K562 (cell line): ENCODE measurements at regions not wholly inside any gene's neighbourhood (a gene's known extent, or its start where the extent isn't known, plus 50 kb on each side); places are given as distances from the start of the nearest gene placed in this dataset.

Experiments used
- ATAC-seq: fragments of 200-7000 bp; cut with Tn5 transposase; 3 replicates; pipeline ENCODE4 v1.9.1; 2020; ENCODE audit warnings: moderate library complexity
- BruUV-seq: library from RNA; stranded (reverse); fragments of 400-500 nt; replicated peaks from 2 replicates; lab custom pipeline; 2021; lab: Mats Ljungman, UMichigan
- CTCF ChIA-PET: fragments of 300-600 bp; formaldehyde crosslinking; extraction: SDS; loops from one replicate; lab custom pipeline; 2021; ENCODE audit warnings: low intra/inter-chr PET ratio; lab: Yijun Ruan, JAX
- POLR2A ChIA-PET: fragments of 300-600, 350-650 bp; sonication (Branson Sonifier 250); formaldehyde crosslinking; extraction: SDS; loops from one replicate; lab custom pipeline; 2021; ENCODE audit warnings: antibody characterized with exemption, inconsistent platforms; lab: Yijun Ruan, JAX
- DNase-seq, 4 experiments: peaks; one replicate each; pipeline versions ENCODE4 v3.0.0 to v3.0.0-alpha.2; 2011 to 2018; ENCODE audit warnings: low spot score in 3 of 4, mixed read lengths in 3 of 4; ENCODE audit errors: extremely low read depth in 1 of 4
- FAIRE-seq: peaks from 2 replicates; lab custom pipeline; 2011; peaks lifted over from hg19 to GRCh38; lab: Jason Lieb, UNC
- H2AFZ ChIP-seq: 2 replicates; pipeline ENCODE4 v1.6.0; 2011; ENCODE audit warnings: low read depth, low read length, control low read depth, inconsistent platforms
- H3K27ac ChIP-seq: fragments of 200-600 bp; 3 replicates; pipeline ENCODE4 v1.8.0; 2011; ENCODE audit warnings: low read depth, mild to moderate bottlenecking, control low read depth, inconsistent platforms, low read length, moderate library complexity, mixed read lengths; ENCODE audit errors: extremely low read depth
- H3K27me3 ChIP-seq, 2 experiments: fragments of 300-600 bp in 1 of 2; 2 replicates in 1 of 2; 3 replicates in 1 of 2; pipeline versions ENCODE4 v1.6.0 to v1.8.0; 2011; ENCODE audit warnings: inconsistent platforms in 2 of 2, low read length in 2 of 2, mild to moderate bottlenecking in 1 of 2, mixed read lengths in 1 of 2, moderate library complexity in 1 of 2; ENCODE audit not compliant: control insufficient read depth in 2 of 2, insufficient read depth in 2 of 2
- H3K36me3 ChIP-seq: fragments of 300-600 bp; 3 replicates; pipeline ENCODE4 v1.8.0; 2011; ENCODE audit warnings: mild to moderate bottlenecking, low read length, inconsistent platforms; ENCODE audit not compliant: control insufficient read depth, insufficient read depth
- H3K4me1 ChIP-seq, 2 experiments: fragments of 200-600 bp in 1 of 2; replicated peaks in 1 of 2; 2 replicates in 1 of 2; 3 replicates in 1 of 2; pipeline versions ENCODE4 v1.5.1 to v1.8.0; 2011; ENCODE audit warnings: inconsistent platforms in 2 of 2, low read length in 2 of 2, mild to moderate bottlenecking in 1 of 2, mixed read lengths in 1 of 2, moderate library complexity in 1 of 2; ENCODE audit not compliant: control insufficient read depth in 2 of 2, insufficient read depth in 2 of 2
- H3K4me2 ChIP-seq: 2 replicates; pipeline ENCODE4 v1.6.1; 2011; ENCODE audit warnings: low read length, control low read depth, inconsistent platforms, mixed read lengths; ENCODE audit not compliant: insufficient read depth
- H3K4me3 ChIP-seq: fragments of 200-600 bp; sonication (generic), shearing (Covaris generic); 2 replicates; pipeline ENCODE4 v1.5.1; 2016; ENCODE audit warnings: control low read depth, inconsistent platforms
- H3K79me2 ChIP-seq: fragments of 200-600 bp; 3 replicates; pipeline ENCODE4 v1.8.0; 2011; ENCODE audit warnings: low read length, inconsistent platforms; ENCODE audit not compliant: control insufficient read depth, insufficient read depth
- H3K9ac ChIP-seq, 2 experiments: 2 replicates each; pipeline versions ENCODE4 v1.6.0 to v1.6.1; 2011; ENCODE audit warnings: low read depth in 2 of 2, low read length in 2 of 2, control low read depth in 1 of 2, inconsistent platforms in 1 of 2, mild to moderate bottlenecking in 1 of 2, mixed read lengths in 1 of 2; ENCODE audit not compliant: insufficient read depth in 1 of 2
- H3K9me1 ChIP-seq: one replicate; pipeline ENCODE4 v1.6.0; 2011; ENCODE audit warnings: inconsistent platforms, mild to moderate bottlenecking, low read length, moderate library complexity; ENCODE audit not compliant: control insufficient read depth, insufficient read depth
- H3K9me3 ChIP-seq: replicated peaks from 2 replicates; pipeline ENCODE4 v1.5.1; 2011; ENCODE audit warnings: low read depth, low read length, inconsistent platforms; ENCODE audit not compliant: control insufficient read depth, insufficient read depth
- H4K20me1 ChIP-seq: replicated peaks from 2 replicates; pipeline ENCODE4 v1.6.1; 2011; ENCODE audit warnings: low read length, inconsistent platforms, mixed read lengths; ENCODE audit not compliant: control insufficient read depth, insufficient read depth
- CHD1 ChIP-seq: fragments of 200-600 bp; sonication (generic); IDR thresholded peaks from one replicate; pipeline ENCODE4 v1.6.1; 2012; ENCODE audit warnings: mild to moderate bottlenecking, moderate library complexity, low read length, inconsistent platforms
- ETS2 ChIP-seq: IDR thresholded peaks from 2 replicates; pipeline ENCODE4 v1.6.1; 2016; ENCODE audit warnings: borderline replicate concordance, missing genetic modification characterization, mild to moderate bottlenecking, moderate library complexity, missing compliant biosample characterization; ENCODE audit not compliant: poor library complexity, severe bottlenecking
- GATA2 ChIP-seq: sonication (generic); formaldehyde crosslinking; IDR thresholded peaks from 2 replicates; pipeline ENCODE4 v1.4.0; 2020; ENCODE audit warnings: mild to moderate bottlenecking, missing genetic modification reagents
- KDM2B ChIP-seq: fragments of 250-450 bp; sonication (Bioruptor Pico); IDR thresholded peaks from 2 replicates; pipeline ENCODE4 v1.8.0; 2021; ENCODE audit warnings: mild to moderate bottlenecking, moderate library complexity
- MGA ChIP-seq: fragments of 450-650 bp; IDR thresholded peaks from 2 replicates; pipeline ENCODE4 v1.6.1; 2016; ENCODE audit warnings: mild to moderate bottlenecking, moderate library complexity
- RNF2 ChIP-seq: sonication (generic); IDR thresholded peaks from 2 replicates; pipeline ENCODE4 v1.6.1; 2016
- SAFB ChIP-seq: fragments of 200-400 bp; formaldehyde crosslinking; IDR thresholded peaks from 2 replicates; pipeline ENCODE4 v1.6.1; 2017; ENCODE audit warnings: low read depth, low read length, borderline replicate concordance
- STAT5A ChIP-seq: IDR thresholded peaks from 2 replicates; pipeline ENCODE4 v1.6.1; 2012; ENCODE audit warnings: low read length, inconsistent platforms, borderline replicate concordance
- TFE3 ChIP-seq: fragments of 450-650 bp; formaldehyde crosslinking; IDR thresholded peaks from 2 replicates; pipeline ENCODE4 v1.4.0; 2020; ENCODE audit warnings: mild to moderate bottlenecking, mixed read lengths
- ZFP36 ChIP-seq: fragments of 150-350 bp; IDR thresholded peaks from 2 replicates; pipeline ENCODE4 v1.6.1; 2018; ENCODE audit warnings: low read length, low read depth; ENCODE audit not compliant: partially characterized antibody
- ZNF133 ChIP-seq: fragments of 250-450 bp; sonication (Bioruptor Pico); IDR thresholded peaks from 2 replicates; pipeline ENCODE4 v1.4.0; 2020; ENCODE audit warnings: mild to moderate bottlenecking
- ZNF41 ChIP-seq: fragments of 250-450 bp; sonication (Bioruptor Pico); conservative IDR thresholded peaks from 2 replicates; pipeline ENCODE4 v1.4.0; 2020; ENCODE audit warnings: mild to moderate bottlenecking
- WGBS: fragments of 100-300 bp; shearing (Covaris generic); methylation state at CpG from one replicate; pipeline ENCODE4 v1.1.6; 2016; ENCODE audit warnings: low coverage, mixed read lengths; ENCODE audit not compliant: insufficient coverage; ENCODE audit errors: missing lambda C conversion rate; 5-methylcytosine and 5-hydroxymethylcytosine counted together
- in situ Hi-C: fragments of 300-500 bp; cut with MboI; formaldehyde crosslinking; loops from 4 replicates; pipeline ENCODE4 v1.15.0; 2018; ENCODE audit warnings: inconsistent platforms, mixed read lengths
- intact Hi-C: fragments of 100-400 bp; cut with micrococcal nuclease; formaldehyde crosslinking; loops from 2 replicates; pipeline ENCODE4 v1.14.2; 2022

GRCh38 chr6:77183447-77183846 is 279.8 kb downstream of the HTR1B start:
- DNase-seq (no peak), FAIRE-seq (no peak), ATAC-seq (no peak)
- Histone ChIP-seq H2AFZ (no peak overlapping the region), H3K27ac (no peak overlapping the region), H3K36me3 (no peaks in the 10 kb centered on the region), H3K4me3 (no peak overlapping the region), H3K9me3 (no peaks in the 10 kb centered on the region; the same call in 1 of the 2 replicates), H3K4me1 (no peaks in the 10 kb centered on the region), H4K20me1 (no peaks in the 10 kb centered on the region), H3K27me3 (no peaks in the 10 kb centered on the region), H3K9me1 (no peaks in the 10 kb centered on the region), H3K79me2 (no peaks in the 10 kb centered on the region), H3K9ac (no peak overlapping the region), H3K4me2 (no peak overlapping the region)
- ChIA-PET CTCF (no interaction called here), POLR2A (no interaction called here)
- intact Hi-C loops, result no loop called here
- 0% methylated on average over 2 of the region's 3 CpGs for WGBS
- in situ Hi-C loops, result no loop called here
- no TSS peak for BruUV-seq
- TF ChIP-seq ZNF41 (CRISPR knock-in tag), result no peak
- no peak for TF ChIP-seq ZFP36
- TF ChIP-seq ZNF133 (CRISPR knock-in tag), result no peak
- TF ChIP-seq TFE3 (CRISPR knock-in tag), result no peak
- no peak for TF ChIP-seq MGA
- TF ChIP-seq RNF2, result no peak
- no peak for TF ChIP-seq KDM2B (CRISPR knock-in tag)
- no peak for TF ChIP-seq GATA2 (CRISPR knock-in tag)
- TF ChIP-seq SAFB, result no peak
- TF ChIP-seq STAT5A, result no peak
- TF ChIP-seq ETS2 (tag), result no peak
- no peak for TF ChIP-seq CHD1
